GM23248 (cell line): ENCODE measurements at regions not wholly inside any gene's neighbourhood (a gene's known extent, or its start where the extent isn't known, plus 50 kb on each side); places are given as distances from the start of the nearest gene placed in this dataset.

Source experiments
- DNase-seq: peaks from one replicate; pipeline ENCODE4 v3.0.0-alpha.2; 2015
- H2AFZ ChIP-seq: fragments of 200-600 bp; sonication (generic); 2 replicates; pipeline ENCODE4 v1.6.1; 2016; ENCODE audit warnings: antibody characterized with exemption
- H3F3A ChIP-seq: fragments of 200-600 bp; sonication (generic); 2 replicates; pipeline ENCODE4 v1.6.1; 2016; ENCODE audit warnings: mild to moderate bottlenecking, antibody characterized with exemption, mixed run types; ENCODE audit not compliant: insufficient read depth
- H3K27ac ChIP-seq: fragments of 200-600 bp; sonication (generic); 2 replicates; pipeline ENCODE4 v1.5.1; 2016; ENCODE audit warnings: mild to moderate bottlenecking
- H3K27me3 ChIP-seq: fragments of 200-600 bp; sonication (generic); replicated peaks from 2 replicates; pipeline ENCODE4 v1.6.1; 2016; ENCODE audit warnings: mild to moderate bottlenecking; ENCODE audit not compliant: insufficient read depth
- H3K36me3 ChIP-seq: fragments of 200-600 bp; sonication (generic); 2 replicates; pipeline ENCODE4 v1.6.1; 2016; ENCODE audit warnings: low read depth, mild to moderate bottlenecking
- H3K4me1 ChIP-seq: fragments of 200-600 bp; sonication (generic); 2 replicates; pipeline ENCODE4 v1.6.1; 2016; ENCODE audit warnings: mild to moderate bottlenecking; ENCODE audit not compliant: insufficient read depth
- H3K4me2 ChIP-seq: fragments of 200-600 bp; sonication (generic); one replicate; pipeline ENCODE4 v1.6.1; 2016; ENCODE audit warnings: mild to moderate bottlenecking; ENCODE audit not compliant: unreplicated experiment
- H3K4me3 ChIP-seq: fragments of 200-600 bp; sonication (generic); 2 replicates; pipeline ENCODE4 v1.5.1; 2016; ENCODE audit warnings: mild to moderate bottlenecking
- H3K79me2 ChIP-seq: fragments of 200-600 bp; sonication (generic); 2 replicates; pipeline ENCODE4 v1.6.1; 2016; ENCODE audit warnings: mild to moderate bottlenecking; ENCODE audit not compliant: insufficient read depth
- H3K9ac ChIP-seq: fragments of 200-600 bp; sonication (generic); 2 replicates; pipeline ENCODE4 v1.6.1; 2016; ENCODE audit warnings: mild to moderate bottlenecking
- H3K9me2 ChIP-seq: fragments of 200-600 bp; sonication (generic); 2 replicates; pipeline ENCODE4 v1.6.1; 2016; ENCODE audit warnings: mixed run types, mild to moderate bottlenecking, moderate library complexity; ENCODE audit not compliant: insufficient read depth
- H3K9me3 ChIP-seq: fragments of 200-600 bp; sonication (generic); one replicate; pipeline ENCODE4 v1.6.1; 2017; ENCODE audit warnings: low read depth
- H4K20me1 ChIP-seq: fragments of 200-600 bp; sonication (generic); 2 replicates; pipeline ENCODE4 v1.6.0; 2016; ENCODE audit not compliant: insufficient read depth
- EZH2 ChIP-seq: fragments of 200-600 bp; sonication (generic); IDR thresholded peaks from 2 replicates; pipeline ENCODE4 v1.6.1; 2018; ENCODE audit warnings: antibody characterized with exemption, mild to moderate bottlenecking; ENCODE audit not compliant: insufficient read depth, poor library complexity, severe bottlenecking
- EZH2phosphoT487 ChIP-seq: fragments of 200-600 bp; sonication (generic); IDR thresholded peaks from 2 replicates; pipeline ENCODE4 v1.6.1; 2018; ENCODE audit warnings: antibody characterized with exemption, moderate library complexity, mild to moderate bottlenecking, low read depth; ENCODE audit not compliant: insufficient read depth
- WGBS, 2 experiments: methylation state at CpG; one replicate each; pipeline ENCODE4 v1.1.6; 2015 to 2017; ENCODE audit warnings: low lambda C conversion rate in 2 of 2, low coverage in 1 of 2; ENCODE audit errors: missing lambda C conversion rate in 2 of 2; 5-methylcytosine and 5-hydroxymethylcytosine counted together
- in situ Hi-C: fragments of 300-500 bp; cut with MboI; formaldehyde crosslinking; loops from 2 replicates; pipeline ENCODE4 v1.15.0; 2020

GRCh38 chr14:53306911-53307310 lies 153.8 kb upstream of the DDHD1 start:
- no peaks in the 10 kb centered on the region for H3K9me2 ChIP-seq
- H3K27me3 ChIP-seq: no peaks in the 10 kb centered on the region
- H3K4me2 ChIP-seq: peak overlapping the region; percentile 77
- no peaks in the 10 kb centered on the region for H4K20me1 ChIP-seq
- peak overlapping the region; percentile 69 for H2AFZ ChIP-seq
- 36 to 42% methylated on average over 3 of the region's 3 CpGs for WGBS, 2 experiments
- H3K4me1 ChIP-seq: peaks cover 9% of the 10 kb centered on the region
- peaks cover 8% of the 10 kb centered on the region; the same call in 1 of the 2 replicates for H3F3A ChIP-seq
- H3K36me3 ChIP-seq: no peaks in the 10 kb centered on the region
- no peak for TF ChIP-seq EZH2phosphoT487
- TF ChIP-seq EZH2: no peak
- no peak overlapping the region for H3K27ac ChIP-seq
- H3K4me3 ChIP-seq: peak overlapping the region; percentile 74
- in situ Hi-C loops: loop anchor here (25.0 kb wide), 1 partner anchor 495 kb away; no protein-coding TSS in a partner anchor
- DNase-seq: peak; percentile 68
- H3K9me3 ChIP-seq: no peaks in the 10 kb centered on the region
- H3K9ac ChIP-seq: peak overlapping the region; percentile 41; the same call in 1 of the 2 replicates
- H3K79me2 ChIP-seq: no peaks in the 10 kb centered on the region

- no peaks in the 10 kb centered on the region for H3K9me3 ChIP-seq
Observed at GRCh38 chr14:53306267-53306721, 153.2 kb upstream of the DDHD1 start.

GRCh38 chr14:53304726-53305381 lies 151.7 kb upstream of the DDHD1 start:
- in situ Hi-C loops: loop anchor here (25.0 kb wide), 1 partner anchor 493 kb away; no protein-coding TSS in a partner anchor
- H4K20me1 ChIP-seq: no peaks in the 10 kb centered on the region
- H3K9me2 ChIP-seq: no peaks in the 10 kb centered on the region
- no peaks in the 10 kb centered on the region for H3K27me3 ChIP-seq
- TF ChIP-seq EZH2phosphoT487: no peak
- no peak for TF ChIP-seq EZH2
- H3K27ac ChIP-seq: no peak overlapping the region
- WGBS, 2 experiments: 86 to 96% methylated on average over 3 of the region's 3 CpGs
- H3K4me2 ChIP-seq: no peak overlapping the region
- no peaks in the 10 kb centered on the region for H3K79me2 ChIP-seq
- H2AFZ ChIP-seq: no peak overlapping the region
- H3K36me3 ChIP-seq: no peaks in the 10 kb centered on the region
- H3K9ac ChIP-seq: no peak overlapping the region
- DNase-seq: no peak
- no peaks in the 10 kb centered on the region for H3K9me3 ChIP-seq
- H3F3A ChIP-seq: peaks cover 8% of the 10 kb centered on the region; the same call in 1 of the 2 replicates
- H3K4me1 ChIP-seq: peaks cover 9% of the 10 kb centered on the region
- no peak overlapping the region for H3K4me3 ChIP-seq

More at GRCh38 chr14:53306267-53306721, 153.2 kb upstream of the DDHD1 start:
- 2 to 3% methylated on average over 11 of the region's 11 CpGs for WGBS, 2 experiments
- no peaks in the 10 kb centered on the region for H3K36me3 ChIP-seq
- peak overlapping the region; percentile 77 for H3K4me2 ChIP-seq
- H3K4me1 ChIP-seq: peaks cover 9% of the 10 kb centered on the region
- H3K9me2 ChIP-seq: no peaks in the 10 kb centered on the region
- H3K79me2 ChIP-seq: no peaks in the 10 kb centered on the region
- in situ Hi-C loops: loop anchor here (25.0 kb wide), 1 partner anchor 494 kb away; no protein-coding TSS in a partner anchor
- H3F3A ChIP-seq: peaks cover 8% of the 10 kb centered on the region; the same call in 1 of the 2 replicates
- peak overlapping the region; percentile 74 for H3K4me3 ChIP-seq
- peak overlapping the region; percentile 41 for H3K9ac ChIP-seq
- H4K20me1 ChIP-seq: no peaks in the 10 kb centered on the region
- H3K27me3 ChIP-seq: no peaks in the 10 kb centered on the region
- H2AFZ ChIP-seq: peak overlapping the region; percentile 69
- H3K27ac ChIP-seq: no peak overlapping the region
- TF ChIP-seq EZH2phosphoT487: no peak
- no peak for TF ChIP-seq EZH2
- DNase-seq: peak; percentile 67

GRCh38 chr14:53295985-53296582 lies 143.0 kb upstream of the DDHD1 start:
- Histone ChIP-seq H3K27me3 (no peaks in the 10 kb centered on the region), H3K79me2 (no peaks in the 10 kb centered on the region), H3K4me2 (no peak overlapping the region), H4K20me1 (no peaks in the 10 kb centered on the region), H3K9me2 (no peaks in the 10 kb centered on the region), H3K9ac (no peak overlapping the region), H3K4me1 (no peaks in the 10 kb centered on the region), H3F3A (no peaks in the 10 kb centered on the region), H3K36me3 (no peaks in the 10 kb centered on the region), H3K27ac (no peak overlapping the region), H3K9me3 (no peaks in the 10 kb centered on the region), H3K4me3 (no peak overlapping the region), H2AFZ (no peak overlapping the region)
- in situ Hi-C loops: loop anchor here (10.0 kb wide), 1 partner anchor 1049 kb away; no protein-coding TSS in a partner anchor
- TF ChIP-seq EZH2: no peak
- TF ChIP-seq EZH2phosphoT487: no peak
- peak; percentile 52 for DNase-seq
- WGBS, 2 experiments: 59 to 63% methylated on average over 9 of the region's 9 CpGs
